Keratinocyte (primary cell): ENCODE measurements at regions not wholly inside any gene's neighbourhood (a gene's known extent, or its start where the extent isn't known, plus 50 kb on each side); places are given as distances from the start of the nearest gene placed in this dataset.

Experiments
- DNase-seq: peaks from one replicate; pipeline ENCODE4 v3.0.0-alpha.2; 2011; ENCODE audit warnings: low read depth, missing footprints, low spot score
- FAIRE-seq: peaks from 2 replicates; lab custom pipeline; 2011; peaks lifted over from hg19 to GRCh38; lab: Jason Lieb, UNC
- H2AFZ ChIP-seq: 2 replicates; pipeline ENCODE4 v1.6.0; 2012; ENCODE audit warnings: low read length, control low read depth, inconsistent platforms; ENCODE audit not compliant: control insufficient read depth
- H3K27ac ChIP-seq: 2 replicates; pipeline ENCODE4 v1.5.1; 2011; ENCODE audit warnings: low read length; ENCODE audit not compliant: control insufficient read depth, insufficient read depth
- H3K27me3 ChIP-seq: 3 replicates; pipeline ENCODE4 v1.6.0; 2011; ENCODE audit warnings: low read length; ENCODE audit not compliant: control insufficient read depth, insufficient read depth; ENCODE audit errors: extremely low read depth
- H3K36me3 ChIP-seq, 2 experiments: 2 replicates in 1 of 2; 3 replicates in 1 of 2; pipeline ENCODE4 v1.5.1; 2011; ENCODE audit warnings: low read length in 2 of 2, mild to moderate bottlenecking in 1 of 2; ENCODE audit not compliant: control insufficient read depth in 2 of 2, insufficient read depth in 2 of 2; ENCODE audit errors: extremely low read depth in 1 of 2
- H3K4me1 ChIP-seq: 3 replicates; pipeline ENCODE4 v1.5.1; 2011; ENCODE audit warnings: low read length; ENCODE audit not compliant: control insufficient read depth, insufficient read depth; ENCODE audit errors: extremely low read depth
- H3K4me2 ChIP-seq: 3 replicates; pipeline ENCODE4 v1.6.0; 2011; ENCODE audit warnings: low read depth, low read length; ENCODE audit not compliant: control insufficient read depth, insufficient read depth; ENCODE audit errors: extremely low read depth
- H3K4me3 ChIP-seq, 3 experiments: fragments of 200-600 bp in 1 of 3; sonication (generic) in 1 of 3; 2 replicates in 2 of 3; 3 replicates in 1 of 3; pipeline ENCODE4 v1.5.1; 2011 to 2016; ENCODE audit warnings: low read length in 3 of 3, mild to moderate bottlenecking in 3 of 3, control low read depth in 2 of 3, inconsistent platforms in 1 of 3, low read depth in 1 of 3, mixed read lengths in 1 of 3, mixed run types in 1 of 3, moderate library complexity in 1 of 3; ENCODE audit not compliant: control insufficient read depth in 2 of 3, insufficient read depth in 2 of 3; ENCODE audit errors: extremely low read depth in 1 of 3
- H3K79me2 ChIP-seq: 2 replicates; pipeline ENCODE4 v1.6.0; 2012; ENCODE audit warnings: low read length; ENCODE audit not compliant: control insufficient read depth, insufficient read depth
- H3K9ac ChIP-seq: 3 replicates; pipeline ENCODE4 v1.6.0; 2011; ENCODE audit warnings: low read length; ENCODE audit not compliant: control insufficient read depth, insufficient read depth; ENCODE audit errors: extremely low read depth
- H3K9me1 ChIP-seq: 3 replicates; pipeline ENCODE4 v1.6.0; 2011; ENCODE audit warnings: low read length; ENCODE audit not compliant: control insufficient read depth, insufficient read depth; ENCODE audit errors: extremely low read depth
- H3K9me3 ChIP-seq: 2 replicates; pipeline ENCODE4 v1.5.1; 2012; ENCODE audit warnings: low read depth, low read length; ENCODE audit not compliant: control insufficient read depth
- H4K20me1 ChIP-seq: 3 replicates; pipeline ENCODE4 v1.6.0; 2011; ENCODE audit warnings: low read length; ENCODE audit not compliant: control insufficient read depth, insufficient read depth; ENCODE audit errors: extremely low read depth
- CTCF ChIP-seq, 3 experiments: IDR thresholded peaks in 1 of 3; conservative IDR thresholded peaks in 1 of 3; optimal IDR thresholded peaks in 1 of 3; 2 replicates in 2 of 3; 3 replicates in 1 of 3; pipeline versions ENCODE3 to v1.5.1; 2011; ENCODE audit warnings: low read length in 3 of 3, mild to moderate bottlenecking in 3 of 3, moderate library complexity in 2 of 3, control low read depth in 1 of 3, inconsistent platforms in 1 of 3; ENCODE audit not compliant: insufficient read depth in 2 of 3; ENCODE audit errors: extremely low read depth in 1 of 3
- EZH2 ChIP-seq: IDR thresholded peaks from one replicate; pipeline ENCODE4 v1.6.1; 2012; ENCODE audit warnings: inconsistent platforms, mild to moderate bottlenecking, low read length, moderate library complexity
- dilution Hi-C: fragments of 300-500 bp; cut with MboI; formaldehyde crosslinking; loops from one replicate; pipeline ENCODE4 v1.7.0; 2020; ENCODE audit warnings: low sequenced_read_pairs; ENCODE audit not compliant: extremely low pct_ligation_motif_present

GRCh38 chrX:25742334-25742733, 395.8 kb upstream of the MAGEB18 start:
- no peaks in the 10 kb centered on the region for H3K27me3 ChIP-seq
- H3K79me2 ChIP-seq = no peaks in the 10 kb centered on the region
- dilution Hi-C loops = no loop called here
- no peak for DNase-seq
- no peak for FAIRE-seq
- H2AFZ ChIP-seq = no peak overlapping the region
- H3K36me3 ChIP-seq = no peaks in the 10 kb centered on the region
- H3K4me2 ChIP-seq = no peak overlapping the region
- no peaks in the 10 kb centered on the region for H3K9me3 ChIP-seq
- no peaks in the 10 kb centered on the region for H3K9me1 ChIP-seq
- no peaks in the 10 kb centered on the region for H4K20me1 ChIP-seq
- H3K4me3 ChIP-seq = no peak overlapping the region
- H3K27ac ChIP-seq = no peak overlapping the region
- TF ChIP-seq EZH2 (no peak), CTCF (optimal IDR thresholded peaks at IDR 0.05 in 1 of 3, IDR thresholded peaks at IDR 0.05 in 1 of 3, conservative IDR thresholded peaks at IDR 0.05 in 1 of 3; ENCODE audit: extremely low read depth in 1 of 3, insufficient read depth in 2 of 3, low read length in 3 of 3) (no peak)
- no peak overlapping the region for H3K9ac ChIP-seq
- H3K4me1 ChIP-seq = no peaks in the 10 kb centered on the region

- H3K27me3 ChIP-seq = no peaks in the 10 kb centered on the region
- no peak overlapping the region for H3K4me2 ChIP-seq
- no peak overlapping the region for H3K9ac ChIP-seq
- H2AFZ ChIP-seq = no peak overlapping the region
- dilution Hi-C loops = no loop called here
- DNase-seq = no peak
- H3K27ac ChIP-seq = no peak overlapping the region
- no peaks in the 10 kb centered on the region for H3K4me1 ChIP-seq
- no peak for FAIRE-seq
- no peak overlapping the region for H3K4me3 ChIP-seq
- no peaks in the 10 kb centered on the region for H3K9me1 ChIP-seq
- peaks cover 1% of the 10 kb centered on the region for H3K9me3 ChIP-seq
- TF ChIP-seq EZH2 (no peak), CTCF (optimal IDR thresholded peaks at IDR 0.05 in 1 of 3, IDR thresholded peaks at IDR 0.05 in 1 of 3, conservative IDR thresholded peaks at IDR 0.05 in 1 of 3; ENCODE audit: extremely low read depth in 1 of 3, insufficient read depth in 2 of 3, low read length in 3 of 3) (no peak)
- H3K79me2 ChIP-seq = no peaks in the 10 kb centered on the region
- no peaks in the 10 kb centered on the region for H4K20me1 ChIP-seq
- H3K36me3 ChIP-seq = no peaks in the 10 kb centered on the region
Observed at GRCh38 chrX:25754399-25754798, 383.7 kb upstream of the MAGEB18 start.
